GM23338 (cell line): ENCODE measurements at regions not wholly inside any gene's neighbourhood (a gene's known extent, or its start where the extent isn't known, plus 50 kb on each side); places are given as distances from the start of the nearest gene placed in this dataset.

Experiments
- ATAC-seq: fragments of 200-7000 bp; cut with Tn5 transposase; 3 replicates; pipeline ENCODE4 v1.9.1; 2020
- DNase-seq: peaks from one replicate; pipeline ENCODE4 v3.0.0-alpha.2; 2015; ENCODE audit warnings: low spot score
- H2AFZ ChIP-seq: fragments of 200-600 bp; sonication (generic); 2 replicates; pipeline ENCODE4 v1.8.0; 2016; ENCODE audit warnings: antibody characterized with exemption, mild to moderate bottlenecking, moderate library complexity
- H3F3A ChIP-seq: fragments of 200-600 bp; sonication (generic); replicated peaks from 2 replicates; pipeline ENCODE4 v1.8.0; 2017; ENCODE audit warnings: antibody characterized with exemption, mixed run types, low read depth
- H3K27ac ChIP-seq: fragments of 200-600 bp; sonication (generic); 2 replicates; pipeline ENCODE4 v1.6.1; 2016; ENCODE audit warnings: low read depth
- H3K27me3 ChIP-seq: fragments of 200-600 bp; sonication (generic); 2 replicates; pipeline ENCODE4 v1.8.0; 2016; ENCODE audit warnings: mild to moderate bottlenecking, mixed run types, moderate library complexity; ENCODE audit not compliant: insufficient read depth
- H3K36me3 ChIP-seq: fragments of 200-600 bp; sonication (generic); 2 replicates; pipeline ENCODE4 v1.8.0; 2016; ENCODE audit warnings: mild to moderate bottlenecking; ENCODE audit not compliant: insufficient read depth
- H3K4me1 ChIP-seq: fragments of 200-600 bp; sonication (generic); 2 replicates; pipeline ENCODE4 v1.8.0; 2016; ENCODE audit warnings: mild to moderate bottlenecking, moderate library complexity; ENCODE audit not compliant: insufficient read depth
- H3K4me2 ChIP-seq: fragments of 200-600 bp; sonication (generic); 2 replicates; pipeline ENCODE4 v1.7.1; 2017; ENCODE audit warnings: mixed run types
- H3K4me3 ChIP-seq: fragments of 200-600 bp; sonication (generic); 2 replicates; pipeline ENCODE4 v1.6.1; 2016; ENCODE audit warnings: mixed run types
- H3K79me2 ChIP-seq: fragments of 200-600 bp; sonication (generic); replicated peaks from 2 replicates; pipeline ENCODE4 v1.8.0; 2017; ENCODE audit warnings: mild to moderate bottlenecking; ENCODE audit not compliant: insufficient read depth
- H3K9me2 ChIP-seq: fragments of 200-600 bp; sonication (generic); 2 replicates; pipeline ENCODE4 v1.8.0; 2017; ENCODE audit not compliant: insufficient read depth
- H4K20me1 ChIP-seq: fragments of 200-600 bp; sonication (generic); replicated peaks from 2 replicates; pipeline ENCODE4 v1.8.0; 2017; ENCODE audit warnings: mild to moderate bottlenecking; ENCODE audit not compliant: insufficient read depth
- H3K27ac Mint-ChIP-seq: 2 replicates; pipeline ENCODE4 v1.8.0; 2020; ENCODE audit warnings: inconsistent platforms, mild to moderate bottlenecking, moderate library complexity, mixed read lengths
- H3K27me3 Mint-ChIP-seq: 3 replicates; pipeline ENCODE4 v1.8.0; 2022; ENCODE audit warnings: low read depth, mild to moderate bottlenecking, moderate library complexity, mixed read lengths, inconsistent platforms; ENCODE audit not compliant: insufficient read depth, poor library complexity
- H3K36me3 Mint-ChIP-seq: 3 replicates; pipeline ENCODE4 v1.8.0; 2021; ENCODE audit warnings: low read depth, mild to moderate bottlenecking, inconsistent platforms, moderate library complexity, mixed read lengths
- H3K4me1 Mint-ChIP-seq: 3 replicates; pipeline ENCODE4 v1.8.0; 2020; ENCODE audit warnings: mild to moderate bottlenecking, inconsistent platforms, mixed read lengths
- H3K4me3 Mint-ChIP-seq: 3 replicates; pipeline ENCODE4 v1.8.0; 2021; ENCODE audit warnings: moderate library complexity, mild to moderate bottlenecking, inconsistent platforms, mixed read lengths
- H3K9me3 Mint-ChIP-seq: 3 replicates; pipeline ENCODE4 v1.8.0; 2020; ENCODE audit warnings: moderate library complexity, mild to moderate bottlenecking, inconsistent platforms, mixed read lengths
- CREB1 ChIP-seq: fragments of 250-450 bp; sonication (Bioruptor Pico); IDR thresholded peaks from 2 replicates; pipeline ENCODE4 v1.5.0; 2020; ENCODE audit warnings: low read depth, mild to moderate bottlenecking, moderate library complexity
- EZH2phosphoT487 ChIP-seq: fragments of 200-600 bp; sonication (generic); IDR thresholded peaks from one replicate; pipeline ENCODE4 v1.8.1; 2018; ENCODE audit warnings: antibody characterized with exemption; ENCODE audit not compliant: unreplicated experiment
- JUNB ChIP-seq: IDR thresholded peaks from one replicate; pipeline ENCODE4 v1.6.1; 2016; ENCODE audit warnings: antibody characterized with exemption; ENCODE audit not compliant: unreplicated experiment
- NANOG ChIP-seq: IDR thresholded peaks from 2 replicates; pipeline ENCODE4 v1.6.1; 2016; ENCODE audit warnings: antibody characterized with exemption, borderline replicate concordance
- POLR2AphosphoS5 ChIP-seq: IDR thresholded peaks from 2 replicates; pipeline ENCODE4 v1.6.1; 2016; ENCODE audit warnings: antibody characterized with exemption, low read depth
- REST ChIP-seq: IDR thresholded peaks from one replicate; pipeline ENCODE4 v1.6.1; 2018; ENCODE audit warnings: antibody characterized with exemption; ENCODE audit not compliant: unreplicated experiment
- STAT1 ChIP-seq: IDR thresholded peaks from one replicate; pipeline ENCODE4 v1.6.1; 2016; ENCODE audit warnings: antibody characterized with exemption; ENCODE audit not compliant: unreplicated experiment
- ZNF114 ChIP-seq: fragments of 250-450 bp; sonication (Bioruptor Pico); IDR thresholded peaks from 2 replicates; pipeline ENCODE4 v1.5.0; 2020; ENCODE audit warnings: mild to moderate bottlenecking, moderate library complexity
- ZNF462 ChIP-seq: fragments of 250-450 bp; sonication (Bioruptor Pico); IDR thresholded peaks from 2 replicates; pipeline ENCODE4 v1.5.0; 2020; ENCODE audit warnings: mild to moderate bottlenecking, moderate library complexity
- TF ChIP-seq, protein P1 (sequence below): IDR thresholded peaks from 2 replicates; pipeline ENCODE4 v1.6.1; 2016; ENCODE audit warnings: antibody characterized with exemption

GRCh38 chr10:33665501-33665900, 331.0 kb upstream of the NRP1 start:
- no peak overlapping the region for H3K4me2 ChIP-seq
- H3K27me3 ChIP-seq, result no peaks in the 10 kb centered on the region
- no peak for DNase-seq
- no peak overlapping the region for H2AFZ ChIP-seq
- no peak for ATAC-seq
- H4K20me1 ChIP-seq, result no peaks in the 10 kb centered on the region
- H3K4me3 Mint-ChIP-seq, result no peak overlapping the region
- peaks cover 9% of the 10 kb centered on the region for H3K4me1 Mint-ChIP-seq
- H3K9me2 ChIP-seq, result peaks cover 11% of the 10 kb centered on the region; the same call in 1 of the 2 replicates
- peaks cover 8% of the 10 kb centered on the region for H3K27me3 Mint-ChIP-seq
- H3K4me1 ChIP-seq, result peaks cover 4% of the 10 kb centered on the region; the same call in 1 of the 2 replicates
- no peak overlapping the region for H3K27ac ChIP-seq
- TF ChIP-seq STAT1, result no peak
- TF ChIP-seq ZNF462 (CRISPR knock-in tag), result no peak
- no peak for TF ChIP-seq CREB1
- TF ChIP-seq JUNB, result no peak
- TF ChIP-seq POLR2AphosphoS5, result no peak
- TF ChIP-seq EZH2phosphoT487, result no peak
- TF ChIP-seq NANOG, result no peak
- H3K9me3 Mint-ChIP-seq, result peaks cover 7% of the 10 kb centered on the region
- no peaks in the 10 kb centered on the region for H3F3A ChIP-seq
- peaks cover 5% of the 10 kb centered on the region; the same call in 1 of the 3 replicates for H3K36me3 Mint-ChIP-seq
- H3K4me3 ChIP-seq, result no peak overlapping the region
- H3K27ac Mint-ChIP-seq, result no peak overlapping the region
- no peaks in the 10 kb centered on the region; the same call in 1 of the 2 replicates for H3K36me3 ChIP-seq
- no peaks in the 10 kb centered on the region for H3K79me2 ChIP-seq

GRCh38 chr10:33664070-33664469, 329.6 kb upstream of the NRP1 start:
- H3K27me3 ChIP-seq, result no peaks in the 10 kb centered on the region
- no peak overlapping the region for H3K4me3 Mint-ChIP-seq
- H3K27me3 Mint-ChIP-seq, result peaks cover 8% of the 10 kb centered on the region
- H3K4me1 ChIP-seq, result peaks cover 17% of the 10 kb centered on the region
- peaks cover 7% of the 10 kb centered on the region for H3K9me3 Mint-ChIP-seq
- no peak overlapping the region for H3K4me3 ChIP-seq
- no peak for TF ChIP-seq ZNF114
- TF ChIP-seq REST, result no peak
- no peak for TF ChIP-seq STAT1
- TF ChIP-seq NANOG, result no peak
- TF ChIP-seq, protein P1, sequence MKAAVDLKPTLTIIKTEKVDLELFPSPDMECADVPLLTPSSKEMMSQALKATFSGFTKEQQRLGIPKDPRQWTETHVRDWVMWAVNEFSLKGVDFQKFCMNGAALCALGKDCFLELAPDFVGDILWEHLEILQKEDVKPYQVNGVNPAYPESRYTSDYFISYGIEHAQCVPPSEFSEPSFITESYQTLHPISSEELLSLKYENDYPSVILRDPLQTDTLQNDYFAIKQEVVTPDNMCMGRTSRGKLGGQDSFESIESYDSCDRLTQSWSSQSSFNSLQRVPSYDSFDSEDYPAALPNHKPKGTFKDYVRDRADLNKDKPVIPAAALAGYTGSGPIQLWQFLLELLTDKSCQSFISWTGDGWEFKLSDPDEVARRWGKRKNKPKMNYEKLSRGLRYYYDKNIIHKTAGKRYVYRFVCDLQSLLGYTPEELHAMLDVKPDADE, result no peak
- H3K4me2 ChIP-seq, result no peak overlapping the region
- no peak for DNase-seq
- H3K36me3 ChIP-seq, result no peaks in the 10 kb centered on the region; the same call in 1 of the 2 replicates
- H3F3A ChIP-seq, result no peaks in the 10 kb centered on the region
- no peak for ATAC-seq
- H3K4me1 Mint-ChIP-seq, result peaks cover 23% of the 10 kb centered on the region
- H3K27ac ChIP-seq, result no peak overlapping the region
- H3K79me2 ChIP-seq, result no peaks in the 10 kb centered on the region
- peaks cover 5% of the 10 kb centered on the region; the same call in 1 of the 3 replicates for H3K36me3 Mint-ChIP-seq
- H2AFZ ChIP-seq, result no peak overlapping the region
- no peaks in the 10 kb centered on the region for H4K20me1 ChIP-seq
- no peak overlapping the region for H3K27ac Mint-ChIP-seq
- peaks cover 11% of the 10 kb centered on the region; the same call in 1 of the 2 replicates for H3K9me2 ChIP-seq
